ENCODE measurements at regions not wholly inside any gene's neighbourhood (a gene's known extent, or its start where the extent isn't known, plus 50 kb on each side); places are given as distances from the start of the nearest gene placed in this dataset.

GRCh38 chr6:168228676-168229367, 90.8 kb downstream of the DACT2 start:
- Histone ChIP-seq H4K20me1 (ENCODE audit: insufficient read depth) (no peaks in the 10 kb centered on the region), H2AFZ (ENCODE audit: low read depth, low read length, poor library complexity, severe bottlenecking) (no peak overlapping the region), H3K27ac (ENCODE audit: low read depth, low read length) (no peak overlapping the region), H3K4me2 (ENCODE audit: low read length) (no peak overlapping the region), H3K27me3 (ENCODE audit: insufficient read depth, low read length) (peaks cover 30% of the 10 kb centered on the region), H3K9me3 (ENCODE audit: control insufficient read depth in 1 of 2, insufficient read depth in 1 of 2, low read depth in 1 of 2, low read length in 2 of 2) (no peaks in the 10 kb centered on the region), H3K79me2 (ENCODE audit: insufficient read depth, low read length) (no peaks in the 10 kb centered on the region), H3K4me1 (ENCODE audit: control insufficient read depth in 1 of 2, insufficient read depth in 2 of 2, low read length in 2 of 2) (no peaks in the 10 kb centered on the region), H3K9me2 (ENCODE audit: insufficient read depth) (no peaks in the 10 kb centered on the region), H3K4me3 (replicated peaks in 1 of 2; ENCODE audit: low read depth in 1 of 2, low read length in 2 of 2) (no peak overlapping the region), H3K36me3 (ENCODE audit: control insufficient read depth in 1 of 2, insufficient read depth in 2 of 2, low read length in 2 of 2) (no peaks in the 10 kb centered on the region), H3K9ac (ENCODE audit: low read length) (no peak overlapping the region)
- BruUV-seq (replicated peaks), result no TSS peak
- TF ChIP-seq CEBPB (IDR thresholded peaks at IDR 0.05; ENCODE audit: low read depth), result no peak
- TF ChIP-seq YY1 (IDR thresholded peaks at IDR 0.05; ENCODE audit: extremely low read depth, insufficient replicate concordance, low read depth, low read length), result no peak
- TF ChIP-seq FOSL1 (IDR thresholded peaks at IDR 0.05; ENCODE audit: low read depth), result no peak
- TF ChIP-seq SRF (IDR thresholded peaks at IDR 0.05; ENCODE audit: low read depth), result no peak
- no peak for TF ChIP-seq EZH2phosphoT487 (IDR thresholded peaks at IDR 0.05; ENCODE audit: borderline replicate concordance)
- TF ChIP-seq, protein P1, sequence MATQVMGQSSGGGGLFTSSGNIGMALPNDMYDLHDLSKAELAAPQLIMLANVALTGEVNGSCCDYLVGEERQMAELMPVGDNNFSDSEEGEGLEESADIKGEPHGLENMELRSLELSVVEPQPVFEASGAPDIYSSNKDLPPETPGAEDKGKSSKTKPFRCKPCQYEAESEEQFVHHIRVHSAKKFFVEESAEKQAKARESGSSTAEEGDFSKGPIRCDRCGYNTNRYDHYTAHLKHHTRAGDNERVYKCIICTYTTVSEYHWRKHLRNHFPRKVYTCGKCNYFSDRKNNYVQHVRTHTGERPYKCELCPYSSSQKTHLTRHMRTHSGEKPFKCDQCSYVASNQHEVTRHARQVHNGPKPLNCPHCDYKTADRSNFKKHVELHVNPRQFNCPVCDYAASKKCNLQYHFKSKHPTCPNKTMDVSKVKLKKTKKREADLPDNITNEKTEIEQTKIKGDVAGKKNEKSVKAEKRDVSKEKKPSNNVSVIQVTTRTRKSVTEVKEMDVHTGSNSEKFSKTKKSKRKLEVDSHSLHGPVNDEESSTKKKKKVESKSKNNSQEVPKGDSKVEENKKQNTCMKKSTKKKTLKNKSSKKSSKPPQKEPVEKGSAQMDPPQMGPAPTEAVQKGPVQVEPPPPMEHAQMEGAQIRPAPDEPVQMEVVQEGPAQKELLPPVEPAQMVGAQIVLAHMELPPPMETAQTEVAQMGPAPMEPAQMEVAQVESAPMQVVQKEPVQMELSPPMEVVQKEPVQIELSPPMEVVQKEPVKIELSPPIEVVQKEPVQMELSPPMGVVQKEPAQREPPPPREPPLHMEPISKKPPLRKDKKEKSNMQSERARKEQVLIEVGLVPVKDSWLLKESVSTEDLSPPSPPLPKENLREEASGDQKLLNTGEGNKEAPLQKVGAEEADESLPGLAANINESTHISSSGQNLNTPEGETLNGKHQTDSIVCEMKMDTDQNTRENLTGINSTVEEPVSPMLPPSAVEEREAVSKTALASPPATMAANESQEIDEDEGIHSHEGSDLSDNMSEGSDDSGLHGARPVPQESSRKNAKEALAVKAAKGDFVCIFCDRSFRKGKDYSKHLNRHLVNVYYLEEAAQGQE (IDR thresholded peaks at IDR 0.05; ENCODE audit: low read depth), result no peak
- TF ChIP-seq EGR1 (IDR thresholded peaks at IDR 0.05; ENCODE audit: low read depth), result no peak
- no peak for TF ChIP-seq ELF1 (IDR thresholded peaks at IDR 0.05; ENCODE audit: borderline replicate concordance, low read depth)
- TF ChIP-seq TCF7L2 (IDR thresholded peaks at IDR 0.05; ENCODE audit: borderline replicate concordance, extremely low read depth, insufficient read depth, insufficient read length), result no peak
- no peak for TF ChIP-seq ZNF274 (IDR thresholded peaks at IDR 0.05; ENCODE audit: low read depth, low read length)
- TF ChIP-seq POLR2AphosphoS5 (IDR thresholded peaks at IDR 0.05; ENCODE audit: low read depth, low read length), result no peak
- TF ChIP-seq ATF3 (IDR thresholded peaks at IDR 0.05), result no peak
- TF ChIP-seq, protein P2, sequence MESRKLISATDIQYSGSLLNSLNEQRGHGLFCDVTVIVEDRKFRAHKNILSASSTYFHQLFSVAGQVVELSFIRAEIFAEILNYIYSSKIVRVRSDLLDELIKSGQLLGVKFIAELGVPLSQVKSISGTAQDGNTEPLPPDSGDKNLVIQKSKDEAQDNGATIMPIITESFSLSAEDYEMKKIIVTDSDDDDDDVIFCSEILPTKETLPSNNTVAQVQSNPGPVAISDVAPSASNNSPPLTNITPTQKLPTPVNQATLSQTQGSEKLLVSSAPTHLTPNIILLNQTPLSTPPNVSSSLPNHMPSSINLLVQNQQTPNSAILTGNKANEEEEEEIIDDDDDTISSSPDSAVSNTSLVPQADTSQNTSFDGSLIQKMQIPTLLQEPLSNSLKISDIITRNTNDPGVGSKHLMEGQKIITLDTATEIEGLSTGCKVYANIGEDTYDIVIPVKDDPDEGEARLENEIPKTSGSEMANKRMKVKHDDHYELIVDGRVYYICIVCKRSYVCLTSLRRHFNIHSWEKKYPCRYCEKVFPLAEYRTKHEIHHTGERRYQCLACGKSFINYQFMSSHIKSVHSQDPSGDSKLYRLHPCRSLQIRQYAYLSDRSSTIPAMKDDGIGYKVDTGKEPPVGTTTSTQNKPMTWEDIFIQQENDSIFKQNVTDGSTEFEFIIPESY (IDR thresholded peaks at IDR 0.05; ENCODE audit: extremely low read depth, insufficient replicate concordance, low read length), result no peak
- no peak for TF ChIP-seq JUND (IDR thresholded peaks at IDR 0.05)
- TF ChIP-seq, protein P3, sequence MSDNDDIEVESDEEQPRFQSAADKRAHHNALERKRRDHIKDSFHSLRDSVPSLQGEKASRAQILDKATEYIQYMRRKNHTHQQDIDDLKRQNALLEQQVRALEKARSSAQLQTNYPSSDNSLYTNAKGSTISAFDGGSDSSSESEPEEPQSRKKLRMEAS (IDR thresholded peaks at IDR 0.05), result no peak
- TF ChIP-seq ZFX (IDR thresholded peaks at IDR 0.05), result no peak
- DNase-seq (ENCODE audit: low read depth, low spot score) (no peak), ATAC-seq (no peak)
- intact Hi-C loops (cut with micrococcal nuclease), result no loop called here
- ChIA-PET RAD21 (ENCODE audit: low non-redundant PET in 1 of 2, low total read pairs in 2 of 2, uncharacterized antibody in 2 of 2, unreplicated experiment in 2 of 2) (no interaction called here), CTCF (interaction anchor here (0.6 kb wide), 1 partner anchor 878 kb away, joined by 3 read pairs; no protein-coding TSS in a partner anchor), POLR2A (no interaction called here)
